Stomach smooth muscle (tissue), 2 donors: ENCODE measurements at regions not wholly inside any gene's neighbourhood (a gene's known extent, or its start where the extent isn't known, plus 50 kb on each side); places are given as distances from the start of the nearest gene placed in this dataset.

Source experiments
- H3K27ac ChIP-seq: one replicate; pipeline ENCODE4 v1.7.0; 2013; ENCODE audit warnings: mild to moderate bottlenecking, low read length, inconsistent platforms
- H3K27me3 ChIP-seq, 2 donors: one replicate each; pipeline ENCODE4 v1.7.0; 2013; ENCODE audit warnings: low read length in 2 of 2; ENCODE audit not compliant: insufficient read depth in 2 of 2, control insufficient read depth in 1 of 2
- H3K36me3 ChIP-seq, 2 donors: one replicate each; pipeline ENCODE4 v1.7.0; 2013; ENCODE audit warnings: low read length in 2 of 2; ENCODE audit not compliant: control insufficient read depth in 2 of 2, insufficient read depth in 2 of 2
- H3K4me1 ChIP-seq: one replicate; pipeline ENCODE4 v1.7.0; 2013; ENCODE audit warnings: low read length; ENCODE audit not compliant: control insufficient read depth, insufficient read depth
- H3K4me3 ChIP-seq, 2 donors: one replicate each; pipeline ENCODE4 v1.7.0; 2013; ENCODE audit warnings: low read length in 2 of 2
- H3K9ac ChIP-seq, 2 donors: one replicate each; pipeline ENCODE4 v1.7.0; 2013; ENCODE audit warnings: low read length in 2 of 2, mild to moderate bottlenecking in 1 of 2
- H3K9me3 ChIP-seq, 2 donors: one replicate each; pipeline ENCODE4 v1.7.0; 2013; ENCODE audit warnings: low read length in 2 of 2; ENCODE audit not compliant: control insufficient read depth in 2 of 2
- donor health status: healthy.
- donor health status: Pancreatic carcinoma.

- Histone ChIP-seq H3K27me3 (peaks cover 0 to 2% of the 10 kb centered on the region in 2 donors), H3K4me1 (no peaks in the 10 kb centered on the region), H3K27ac (no peak overlapping the region), H3K36me3 (no peaks in the 10 kb centered on the region), H3K9ac (no peak overlapping the region), H3K9me3 (peaks cover 0 to 2% of the 10 kb centered on the region in 2 donors), H3K4me3 (no peak overlapping the region)
Measured at GRCh38 chr14:98974113-98974512, 297.9 kb downstream of the BCL11B start.

- no peak overlapping the region for H3K27ac ChIP-seq
- H3K27me3 ChIP-seq, result no peaks in the 10 kb centered on the region
- no peaks in the 10 kb centered on the region for H3K4me1 ChIP-seq
- no peak overlapping the region for H3K4me3 ChIP-seq
- peaks cover 0 to 2% of the 10 kb centered on the region in 2 donors for H3K9me3 ChIP-seq
- H3K36me3 ChIP-seq, result no peaks in the 10 kb centered on the region
- H3K9ac ChIP-seq, result no peak overlapping the region
Measured at GRCh38 chr14:98976271-98976670, 295.7 kb downstream of the BCL11B start.

- Histone ChIP-seq H3K36me3 (no peaks in the 10 kb centered on the region), H3K4me3 (no peak overlapping the region), H3K9ac (no peak overlapping the region), H3K27ac (no peak overlapping the region), H3K27me3 (no peaks in the 10 kb centered on the region), H3K4me1 (no peaks in the 10 kb centered on the region), H3K9me3 (peaks cover 0 to 5% of the 10 kb centered on the region in 2 donors)
Measured at GRCh38 chr14:98977451-98977850, 294.5 kb downstream of the BCL11B start.

GRCh38 chr14:98982986-98983385, 289.0 kb downstream of the BCL11B start:
- no peak overlapping the region for H3K27ac ChIP-seq
- no peaks in the 10 kb centered on the region for H3K36me3 ChIP-seq
- H3K27me3 ChIP-seq, result peaks cover 0 to 2% of the 10 kb centered on the region in 2 donors
- H3K9me3 ChIP-seq, result peaks cover 0 to 3% of the 10 kb centered on the region in 2 donors
- H3K9ac ChIP-seq, result no peak overlapping the region
- no peak overlapping the region for H3K4me3 ChIP-seq
- H3K4me1 ChIP-seq, result no peaks in the 10 kb centered on the region

- no peak overlapping the region for H3K4me3 ChIP-seq
- H3K4me1 ChIP-seq, result no peaks in the 10 kb centered on the region
- H3K27me3 ChIP-seq, result peaks cover 0 to 2% of the 10 kb centered on the region in 2 donors
- no peak overlapping the region for H3K9ac ChIP-seq
- no peak overlapping the region for H3K27ac ChIP-seq
- no peaks in the 10 kb centered on the region for H3K36me3 ChIP-seq
- peaks cover 0 to 3% of the 10 kb centered on the region in 2 donors for H3K9me3 ChIP-seq
Measured at GRCh38 chr14:98984027-98984718, 287.8 kb downstream of the BCL11B start.

GRCh38 chr14:98984719-98985041, 287.3 kb downstream of the BCL11B start:
- peaks cover 0 to 3% of the 10 kb centered on the region in 2 donors for H3K9me3 ChIP-seq
- peaks cover 0 to 2% of the 10 kb centered on the region in 2 donors for H3K27me3 ChIP-seq
- H3K36me3 ChIP-seq, result no peaks in the 10 kb centered on the region
- no peaks in the 10 kb centered on the region for H3K4me1 ChIP-seq
- no peak overlapping the region for H3K27ac ChIP-seq
- H3K4me3 ChIP-seq, result no peak overlapping the region
- H3K9ac ChIP-seq, result no peak overlapping the region

GRCh38 chr14:98993818-98994217, 278.2 kb downstream of the BCL11B start:
- Histone ChIP-seq H3K4me3 (no peak overlapping the region), H3K4me1 (no peaks in the 10 kb centered on the region), H3K9me3 (no peaks in the 10 kb centered on the region), H3K27me3 (no peaks in the 10 kb centered on the region), H3K9ac (no peak overlapping the region), H3K27ac (no peak overlapping the region), H3K36me3 (no peaks in the 10 kb centered on the region)

GRCh38 chr14:98994561-98994960, 277.4 kb downstream of the BCL11B start:
- no peaks in the 10 kb centered on the region for H3K9me3 ChIP-seq
- H3K36me3 ChIP-seq, result no peaks in the 10 kb centered on the region
- no peaks in the 10 kb centered on the region for H3K27me3 ChIP-seq
- H3K4me3 ChIP-seq, result no peak overlapping the region
- H3K27ac ChIP-seq, result no peak overlapping the region
- no peaks in the 10 kb centered on the region for H3K4me1 ChIP-seq
- H3K9ac ChIP-seq, result no peak overlapping the region

GRCh38 chr14:98997526-98998205, 274.3 kb downstream of the BCL11B start:
- Histone ChIP-seq H3K27me3 (no peaks in the 10 kb centered on the region), H3K9me3 (no peaks in the 10 kb centered on the region), H3K4me1 (no peaks in the 10 kb centered on the region), H3K4me3 (no peak overlapping the region), H3K27ac (no peak overlapping the region), H3K36me3 (no peaks in the 10 kb centered on the region), H3K9ac (no peak overlapping the region)

- Histone ChIP-seq H3K36me3 (no peaks in the 10 kb centered on the region), H3K9ac (no peak overlapping the region), H3K27ac (no peak overlapping the region), H3K4me3 (no peak overlapping the region), H3K4me1 (no peaks in the 10 kb centered on the region), H3K9me3 (no peaks in the 10 kb centered on the region), H3K27me3 (no peaks in the 10 kb centered on the region)
Measured at GRCh38 chr14:98999345-98999744, 272.7 kb downstream of the BCL11B start.

- H3K9me3 ChIP-seq, result no peaks in the 10 kb centered on the region
- H3K4me3 ChIP-seq, result no peak overlapping the region
- H3K4me1 ChIP-seq, result no peaks in the 10 kb centered on the region
- H3K27ac ChIP-seq, result no peak overlapping the region
- H3K9ac ChIP-seq, result no peak overlapping the region
- no peaks in the 10 kb centered on the region for H3K36me3 ChIP-seq
- H3K27me3 ChIP-seq, result no peaks in the 10 kb centered on the region
Measured at GRCh38 chr14:98999901-99000300, 272.1 kb downstream of the BCL11B start.
